ENCODE measurements at regions not wholly inside any gene's neighbourhood (a gene's known extent, or its start where the extent isn't known, plus 50 kb on each side); places are given as distances from the start of the nearest gene placed in this dataset.

GRCh38 chr16:73817526-73818324 lies 478.9 kb upstream of the PSMD7 start:
- Histone ChIP-seq H3K9me3 (ENCODE audit: insufficient read depth, low read depth, low read length) (no peaks in the 10 kb centered on the region), H3K36me3 (ENCODE audit: insufficient read depth, low read length) (no peaks in the 10 kb centered on the region), H3K4me1 (ENCODE audit: insufficient read depth, low read length) (no peaks in the 10 kb centered on the region), H3K27me3 (ENCODE audit: insufficient read depth, low read length) (no peaks in the 10 kb centered on the region), H3K4me3 (ENCODE audit: low read length) (no peak overlapping the region), H3K9ac (ENCODE audit: low read depth, low read length) (no peak overlapping the region), H3K27ac (ENCODE audit: low read depth, low read length) (no peak overlapping the region)
- 95% methylated on average over 11 of the region's 13 CpGs for WGBS

- H3K4me1 ChIP-seq (ENCODE audit: insufficient read depth, low read length): no peaks in the 10 kb centered on the region
- WGBS: 76% methylated on average over 7 of the region's 7 CpGs
Measured at GRCh38 chr16:73813527-73813926, 483.1 kb upstream of the PSMD7 start.

GRCh38 chr16:73804456-73804855 lies 492.2 kb upstream of the PSMD7 start:
- WGBS: 100% methylated on average over 1 of the region's 1 CpG
- Histone ChIP-seq H3K4me1 (ENCODE audit: insufficient read depth, low read length) (no peaks in the 10 kb centered on the region), H3K36me3 (ENCODE audit: insufficient read depth, low read length) (no peaks in the 10 kb centered on the region), H3K27ac (ENCODE audit: low read depth, low read length) (no peak overlapping the region), H3K9me3 (ENCODE audit: insufficient read depth, low read depth, low read length) (no peaks in the 10 kb centered on the region), H3K4me3 (ENCODE audit: low read length) (no peak overlapping the region), H3K9ac (ENCODE audit: low read depth, low read length) (no peak overlapping the region), H3K27me3 (ENCODE audit: insufficient read depth, low read length) (no peaks in the 10 kb centered on the region)

More at GRCh38 chr16:73813527-73813926, 483.1 kb upstream of the PSMD7 start:
- Histone ChIP-seq H3K9ac (ENCODE audit: low read depth, low read length) (no peak overlapping the region), H3K4me3 (ENCODE audit: low read length) (no peak overlapping the region), H3K9me3 (ENCODE audit: insufficient read depth, low read depth, low read length) (no peaks in the 10 kb centered on the region), H3K36me3 (ENCODE audit: insufficient read depth, low read length) (no peaks in the 10 kb centered on the region), H3K27me3 (ENCODE audit: insufficient read depth, low read length) (no peaks in the 10 kb centered on the region), H3K27ac (ENCODE audit: low read depth, low read length) (no peak overlapping the region)

- no peaks in the 10 kb centered on the region for H3K27me3 ChIP-seq (ENCODE audit: insufficient read depth, low read length)
Measured at GRCh38 chr16:73798471-73798870, 498.1 kb upstream of the PSMD7 start.

GRCh38 chr16:73797115-73797514 lies 499.5 kb upstream of the PSMD7 start:
- H3K27ac ChIP-seq (ENCODE audit: low read depth, low read length): no peak overlapping the region
- no peaks in the 10 kb centered on the region for H3K27me3 ChIP-seq (ENCODE audit: insufficient read depth, low read length)
- no peaks in the 10 kb centered on the region for H3K9me3 ChIP-seq (ENCODE audit: insufficient read depth, low read depth, low read length)
- H3K9ac ChIP-seq (ENCODE audit: low read depth, low read length): no peak overlapping the region
- no peaks in the 10 kb centered on the region for H3K36me3 ChIP-seq (ENCODE audit: insufficient read depth, low read length)
- no peak overlapping the region for H3K4me3 ChIP-seq (ENCODE audit: low read length)
- H3K4me1 ChIP-seq (ENCODE audit: insufficient read depth, low read length): no peaks in the 10 kb centered on the region
- 93% methylated on average over 1 of the region's 1 CpG for WGBS

More at GRCh38 chr16:73798471-73798870, 498.1 kb upstream of the PSMD7 start:
- WGBS: 95% methylated on average over 5 of the region's 5 CpGs
- H3K36me3 ChIP-seq (ENCODE audit: insufficient read depth, low read length): no peaks in the 10 kb centered on the region
- H3K27ac ChIP-seq (ENCODE audit: low read depth, low read length): no peak overlapping the region
- H3K4me3 ChIP-seq (ENCODE audit: low read length): no peak overlapping the region
- no peaks in the 10 kb centered on the region for H3K9me3 ChIP-seq (ENCODE audit: insufficient read depth, low read depth, low read length)
- no peaks in the 10 kb centered on the region for H3K4me1 ChIP-seq (ENCODE audit: insufficient read depth, low read length)
- no peak overlapping the region for H3K9ac ChIP-seq (ENCODE audit: low read depth, low read length)

- H3K27ac ChIP-seq (ENCODE audit: low read depth, low read length): no peak overlapping the region
- H3K36me3 ChIP-seq (ENCODE audit: insufficient read depth, low read length): no peaks in the 10 kb centered on the region
- H3K9me3 ChIP-seq (ENCODE audit: insufficient read depth, low read depth, low read length): no peaks in the 10 kb centered on the region
- H3K4me1 ChIP-seq (ENCODE audit: insufficient read depth, low read length): no peaks in the 10 kb centered on the region
- no peak overlapping the region for H3K4me3 ChIP-seq (ENCODE audit: low read length)
- H3K27me3 ChIP-seq (ENCODE audit: insufficient read depth, low read length): no peaks in the 10 kb centered on the region
- 91% methylated on average over 4 of the region's 4 CpGs for WGBS
- H3K9ac ChIP-seq (ENCODE audit: low read depth, low read length): no peak overlapping the region
Measured at GRCh38 chr16:73796241-73796640, 500.4 kb upstream of the PSMD7 start.

GRCh38 chr16:73794994-73795393 lies 501.6 kb upstream of the PSMD7 start:
- 88% methylated on average over 3 of the region's 3 CpGs for WGBS
- Histone ChIP-seq H3K4me3 (ENCODE audit: low read length) (no peak overlapping the region), H3K9ac (ENCODE audit: low read depth, low read length) (no peak overlapping the region), H3K4me1 (ENCODE audit: insufficient read depth, low read length) (no peaks in the 10 kb centered on the region), H3K36me3 (ENCODE audit: insufficient read depth, low read length) (no peaks in the 10 kb centered on the region), H3K27ac (ENCODE audit: low read depth, low read length) (no peak overlapping the region), H3K9me3 (ENCODE audit: insufficient read depth, low read depth, low read length) (no peaks in the 10 kb centered on the region), H3K27me3 (ENCODE audit: insufficient read depth, low read length) (no peaks in the 10 kb centered on the region)

- Histone ChIP-seq H3K27me3 (ENCODE audit: insufficient read depth, low read length) (no peaks in the 10 kb centered on the region), H3K4me1 (ENCODE audit: insufficient read depth, low read length) (no peaks in the 10 kb centered on the region), H3K27ac (ENCODE audit: low read depth, low read length) (no peak overlapping the region), H3K9me3 (ENCODE audit: insufficient read depth, low read depth, low read length) (no peaks in the 10 kb centered on the region), H3K9ac (ENCODE audit: low read depth, low read length) (no peak overlapping the region), H3K36me3 (ENCODE audit: insufficient read depth, low read length) (no peaks in the 10 kb centered on the region), H3K4me3 (ENCODE audit: low read length) (no peak overlapping the region)
- WGBS: 93% methylated on average over 11 of the region's 11 CpGs
Measured at GRCh38 chr16:73793871-73794437, 502.7 kb upstream of the PSMD7 start.

GRCh38 chr16:73793260-73793659 lies 503.4 kb upstream of the PSMD7 start:
- Histone ChIP-seq H3K36me3 (ENCODE audit: insufficient read depth, low read length) (no peaks in the 10 kb centered on the region), H3K4me1 (ENCODE audit: insufficient read depth, low read length) (no peaks in the 10 kb centered on the region), H3K4me3 (ENCODE audit: low read length) (no peak overlapping the region), H3K9ac (ENCODE audit: low read depth, low read length) (no peak overlapping the region), H3K27ac (ENCODE audit: low read depth, low read length) (no peak overlapping the region), H3K27me3 (ENCODE audit: insufficient read depth, low read length) (no peaks in the 10 kb centered on the region), H3K9me3 (ENCODE audit: insufficient read depth, low read depth, low read length) (no peaks in the 10 kb centered on the region)
- 90% methylated on average over 4 of the region's 4 CpGs for WGBS

GRCh38 chr16:73792199-73793020 lies 504.2 kb upstream of the PSMD7 start:
- Histone ChIP-seq H3K4me3 (ENCODE audit: low read length) (no peak overlapping the region), H3K4me1 (ENCODE audit: insufficient read depth, low read length) (no peaks in the 10 kb centered on the region), H3K27me3 (ENCODE audit: insufficient read depth, low read length) (no peaks in the 10 kb centered on the region), H3K36me3 (ENCODE audit: insufficient read depth, low read length) (no peaks in the 10 kb centered on the region), H3K9ac (ENCODE audit: low read depth, low read length) (no peak overlapping the region), H3K9me3 (ENCODE audit: insufficient read depth, low read depth, low read length) (no peaks in the 10 kb centered on the region), H3K27ac (ENCODE audit: low read depth, low read length) (no peak overlapping the region)
- 85% methylated on average over 15 of the region's 15 CpGs for WGBS

- no peaks in the 10 kb centered on the region for H3K36me3 ChIP-seq (ENCODE audit: insufficient read depth, low read length)
- no peak overlapping the region for H3K27ac ChIP-seq (ENCODE audit: low read depth, low read length)
- 87% methylated on average over 3 of the region's 3 CpGs for WGBS
- no peak overlapping the region for H3K9ac ChIP-seq (ENCODE audit: low read depth, low read length)
- no peak overlapping the region for H3K4me3 ChIP-seq (ENCODE audit: low read length)
- H3K9me3 ChIP-seq (ENCODE audit: insufficient read depth, low read depth, low read length): no peaks in the 10 kb centered on the region
- no peaks in the 10 kb centered on the region for H3K4me1 ChIP-seq (ENCODE audit: insufficient read depth, low read length)
- no peaks in the 10 kb centered on the region for H3K27me3 ChIP-seq (ENCODE audit: insufficient read depth, low read length)
Measured at GRCh38 chr16:73781297-73781696, 515.3 kb upstream of the PSMD7 start.
